H1 (cell line): ENCODE measurements at regions not wholly inside any gene's neighbourhood (a gene's known extent, or its start where the extent isn't known, plus 50 kb on each side); places are given as distances from the start of the nearest gene placed in this dataset.
"Not testable (repeated sequence)": the region's sequence is repeated elsewhere in the genome, so short reads cannot be mapped to it uniquely, and the experiment has no call there.

Experiments
- CTCF ChIA-PET: fragments of 300-600 bp; sonication (Branson Sonifier 250); formaldehyde crosslinking; loops from one replicate; lab custom pipeline; 2021; ENCODE audit not compliant: partially characterized antibody; lab: Charles Lee
- POLR2A ChIA-PET: fragments of 300-600 bp; sonication (Branson Sonifier 250); formaldehyde crosslinking; loops from one replicate; lab custom pipeline; 2021; ENCODE audit warnings: inconsistent platforms; ENCODE audit not compliant: partially characterized antibody; lab: Charles Lee
- DNase-seq, 2 experiments: peaks; one replicate each; pipeline versions ENCODE4 v3.0.0 to v3.0.0-alpha.2; 2010 to 2022; ENCODE audit warnings: low spot score in 2 of 2, low read depth in 1 of 2, mixed read lengths in 1 of 2
- FAIRE-seq: peaks from 2 replicates; lab custom pipeline; 2011; peaks lifted over from hg19 to GRCh38; lab: Jason Lieb, UNC
- H2AFZ ChIP-seq: 2 replicates; pipeline ENCODE4 v1.8.1; 2012; ENCODE audit warnings: low read length, inconsistent platforms
- H2AK5ac ChIP-seq: 2 replicates; pipeline ENCODE4 v1.6.1; 2013; ENCODE audit warnings: low read depth, low read length
- H2BK120ac ChIP-seq: replicated peaks from 2 replicates; pipeline ENCODE3; 2013; ENCODE audit warnings: low read depth, low read length, inconsistent platforms
- H2BK12ac ChIP-seq: 2 replicates; pipeline ENCODE4 v1.6.1; 2013; ENCODE audit warnings: low read depth, low read length
- H2BK15ac ChIP-seq: 2 replicates; pipeline ENCODE4 v1.6.1; 2013; ENCODE audit warnings: low read length
- H2BK20ac ChIP-seq: 2 replicates; pipeline ENCODE4 v1.6.1; 2013; ENCODE audit warnings: low read length
- H2BK5ac ChIP-seq: 2 replicates; pipeline ENCODE4 v1.6.1; 2013; ENCODE audit warnings: low read depth, low read length
- H3K14ac ChIP-seq: 2 replicates; pipeline ENCODE4 v1.6.1; 2013; ENCODE audit warnings: inconsistent platforms; ENCODE audit not compliant: insufficient read length
- H3K18ac ChIP-seq: 2 replicates; pipeline ENCODE4 v1.6.1; 2013; ENCODE audit warnings: low read length; ENCODE audit errors: extremely low read depth
- H3K23ac ChIP-seq: 2 replicates; pipeline ENCODE4 v1.6.1; 2013; ENCODE audit warnings: inconsistent platforms; ENCODE audit not compliant: insufficient read length
- H3K23me2 ChIP-seq: 2 replicates; pipeline ENCODE4 v1.6.1; 2013; ENCODE audit warnings: low read depth, low read length
- H3K27ac ChIP-seq: 2 replicates; pipeline ENCODE4 v1.6.1; 2011; ENCODE audit warnings: low read depth, low read length, inconsistent platforms
- H3K27me3 ChIP-seq, 4 experiments: replicated peaks in 1 of 4; 1 replicate in 1 of 4; 2 replicates in 3 of 4; pipeline versions ENCODE4 v1.6.1 to v1.8.1; 2011 to 2013; ENCODE audit warnings: low read length in 3 of 4, mild to moderate bottlenecking in 3 of 4, inconsistent platforms in 2 of 4, mixed read lengths in 2 of 4, moderate library complexity in 1 of 4; ENCODE audit not compliant: control insufficient read depth in 3 of 4, insufficient read depth in 3 of 4; ENCODE audit errors: extremely low read depth in 1 of 4
- H3K36me3 ChIP-seq, 4 experiments: 2 replicates each; pipeline versions ENCODE4 v1.6.1 to v1.8.1; 2011 to 2013; ENCODE audit warnings: mild to moderate bottlenecking in 4 of 4, low read length in 3 of 4, moderate library complexity in 2 of 4, control low read depth in 1 of 4, inconsistent platforms in 1 of 4; ENCODE audit not compliant: insufficient read depth in 4 of 4, control insufficient read depth in 2 of 4
- H3K4ac ChIP-seq: replicated peaks from 2 replicates; pipeline ENCODE3; 2013; ENCODE audit warnings: low read length, low read depth, mixed read lengths, inconsistent platforms; ENCODE audit not compliant: insufficient read length
- H3K4me1 ChIP-seq, 4 experiments: replicated peaks in 1 of 4; 1 replicate in 1 of 4; 2 replicates in 3 of 4; pipeline versions ENCODE4 v1.6.1 to v1.8.1; 2011 to 2013; ENCODE audit warnings: low read length in 3 of 4, inconsistent platforms in 2 of 4, mixed read lengths in 1 of 4; ENCODE audit not compliant: insufficient read depth in 4 of 4, control insufficient read depth in 3 of 4
- H3K4me2 ChIP-seq, 2 experiments: 2 replicates each; pipeline versions ENCODE4 v1.6.1 to v1.8.1; 2011 to 2013; ENCODE audit warnings: low read depth in 2 of 2, low read length in 2 of 2, control low read depth in 1 of 2, inconsistent platforms in 1 of 2, mild to moderate bottlenecking in 1 of 2; ENCODE audit not compliant: insufficient read depth in 1 of 2
- H3K4me3 ChIP-seq, 4 experiments: fragments of 200-600, 300-600 bp in 1 of 4; sonication (generic), shearing (Covaris generic), sonication (Bioruptor Twin) in 1 of 4; 2 replicates each; pipeline versions ENCODE4 v1.5.1 to v1.8.1; 2011 to 2016; ENCODE audit warnings: low read length in 4 of 4, low read depth in 3 of 4, control low read depth in 2 of 4, inconsistent platforms in 2 of 4, mild to moderate bottlenecking in 2 of 4, mixed read lengths in 1 of 4, moderate library complexity in 1 of 4; ENCODE audit not compliant: insufficient read depth in 2 of 4; ENCODE audit errors: extremely low read depth in 1 of 4
- H3K56ac ChIP-seq: replicated peaks from 2 replicates; pipeline ENCODE3; 2013; ENCODE audit warnings: low read depth, mild to moderate bottlenecking, mixed read lengths, low read length, inconsistent platforms; ENCODE audit not compliant: insufficient read length
- H3K79me1 ChIP-seq: 2 replicates; pipeline ENCODE4 v1.6.1; 2013; ENCODE audit warnings: low read depth, low read length, control low read depth
- H3K79me2 ChIP-seq, 2 experiments: 2 replicates each; pipeline versions ENCODE4 v1.6.1 to v1.8.1; 2012 to 2013; ENCODE audit warnings: low read length in 2 of 2, mild to moderate bottlenecking in 2 of 2, inconsistent platforms in 1 of 2; ENCODE audit not compliant: insufficient read depth in 2 of 2, control insufficient read depth in 1 of 2
- H3K9ac ChIP-seq, 4 experiments: replicated peaks in 1 of 4; 1 replicate in 1 of 4; 2 replicates in 3 of 4; pipeline versions ENCODE4 v1.6.1 to v1.8.1; 2011 to 2013; ENCODE audit warnings: low read depth in 3 of 4, low read length in 3 of 4, control low read depth in 2 of 4, mild to moderate bottlenecking in 2 of 4, moderate library complexity in 2 of 4, inconsistent platforms in 1 of 4; ENCODE audit errors: extremely low read depth in 1 of 4
- H3K9me3 ChIP-seq, 2 experiments: 2 replicates each; pipeline versions ENCODE4 v1.6.1 to v1.8.1; 2012 to 2013; ENCODE audit warnings: mild to moderate bottlenecking in 2 of 2, moderate library complexity in 2 of 2, control low read depth in 1 of 2, inconsistent platforms in 1 of 2, low read depth in 1 of 2, low read length in 1 of 2, mixed read lengths in 1 of 2; ENCODE audit not compliant: insufficient read depth in 2 of 2
- H4K20me1 ChIP-seq, 2 experiments: replicated peaks in 1 of 2; 2 replicates each; pipeline versions ENCODE3 to v1.8.1; 2011 to 2013; ENCODE audit warnings: inconsistent platforms in 2 of 2, low read length in 2 of 2, mild to moderate bottlenecking in 1 of 2; ENCODE audit not compliant: insufficient read depth in 2 of 2, control insufficient read depth in 1 of 2
- H4K5ac ChIP-seq: 2 replicates; pipeline ENCODE4 v1.6.1; 2013; ENCODE audit warnings: low read length, low read depth, mixed read lengths, inconsistent platforms; ENCODE audit not compliant: insufficient read length
- H4K8ac ChIP-seq: 2 replicates; pipeline ENCODE4 v1.8.0; 2013; ENCODE audit warnings: mild to moderate bottlenecking, moderate library complexity, low read length, inconsistent platforms; ENCODE audit not compliant: insufficient read depth; ENCODE audit errors: extremely low read depth
- H4K91ac ChIP-seq: replicated peaks from 2 replicates; pipeline ENCODE3; 2013; ENCODE audit warnings: low read length, mixed read lengths, inconsistent platforms; ENCODE audit not compliant: insufficient read length
- WGBS, 2 experiments: shearing (Covaris generic) in 1 of 2; methylation state at CpG; one replicate each; pipeline versions ENCODE4 v1.1.6 to v1.1.7; 2013 to 2015; ENCODE audit warnings: low lambda C conversion rate in 2 of 2, mixed read lengths in 2 of 2, inconsistent platforms in 1 of 2, low coverage in 1 of 2, missing lambda C conversion rate in 1 of 2; ENCODE audit not compliant: insufficient replicate concordance in 2 of 2, insufficient coverage in 1 of 2, insufficient read length in 1 of 2; ENCODE audit errors: extremely low coverage in 1 of 2, missing lambda C conversion rate in 1 of 2; 5-methylcytosine and 5-hydroxymethylcytosine counted together

DNA sequence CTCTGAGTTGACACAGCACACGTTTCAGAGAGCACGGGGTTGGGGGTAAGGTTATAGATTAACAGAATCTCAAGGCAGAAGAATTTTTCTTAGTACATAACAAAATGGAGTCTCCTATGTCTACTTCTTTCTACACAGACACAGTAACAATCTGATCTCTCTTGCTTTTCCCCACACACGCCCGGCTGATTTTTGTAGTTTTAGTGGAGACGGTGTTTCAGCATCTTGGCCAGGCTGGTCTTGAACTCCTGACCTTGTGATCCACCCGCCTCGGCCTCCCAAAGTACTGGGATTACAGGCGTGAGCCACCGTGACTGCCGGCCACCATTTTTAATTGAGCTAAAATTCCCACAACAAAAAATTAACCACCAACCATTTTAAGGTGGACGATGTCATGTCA is 123.7 kb downstream of the CRLF3 start:
- Histone ChIP-seq H2BK12ac (peak overlapping the region; percentile 17; the same call in 1 of the 2 replicates), H2BK20ac (0 out of 2 replicates have a peak overlapping the region, but pooled peaks have one; percentile 72), H3K4me2 (peak overlapping the region; percentile 2 to 13; a peak in 2 of 4 replicates), H3K4me1 (peaks cover 0 to 11% (median 0%) of the 10 kb centered on the region in 4 experiments; a peak in 3 of 7 replicates), H3K4me3 (peak overlapping the region in 1 of 4 experiments; percentile 24; a peak in 1 of 8 replicates), H4K5ac (peak overlapping the region; percentile 59)
- not testable (repeated sequence) for H3K27me3 ChIP-seq, H3K23ac ChIP-seq, H3K9ac ChIP-seq, H3K36me3 ChIP-seq, H3K79me2 ChIP-seq, H4K8ac ChIP-seq, DNase-seq, H3K9me3 ChIP-seq, H2BK120ac ChIP-seq, H3K4ac ChIP-seq, H3K27ac ChIP-seq, H2AFZ ChIP-seq, H4K20me1 ChIP-seq, H2BK15ac ChIP-seq, FAIRE-seq, H2AK5ac ChIP-seq, H3K18ac ChIP-seq, H2BK5ac ChIP-seq, H3K79me1 ChIP-seq, H3K23me2 ChIP-seq, H3K14ac ChIP-seq, H4K91ac ChIP-seq, H3K56ac ChIP-seq
- ChIA-PET CTCF (interaction anchor here (0.6 kb wide), 1 partner anchor 88 kb away, joined by 3 read pairs; no protein-coding TSS in a partner anchor), POLR2A (interaction anchor here (1.4 kb wide), 1 partner anchor 224 kb away, joined by 3 read pairs; the partner anchor contains the start of gene GOSR1)
- 73% methylated on average over 9 of the region's 11 CpGs; no CpG with 5 or more reads in 1 of the 2 experiments for WGBS, 2 experiments
